Mesenchymal stem cell (in vitro differentiated cells and primary cell): ENCODE measurements at regions not wholly inside any gene's neighbourhood (a gene's known extent, or its start where the extent isn't known, plus 50 kb on each side); places are given as distances from the start of the nearest gene placed in this dataset.
A peak's percentile ranks its signal among the peaks of the same experiment; 100 is the strongest.

ENCODE experiments used
- DNase-seq: peaks from one replicate; pipeline ENCODE4 v3.0.0-alpha.2; 2013
- H2AFZ ChIP-seq: one replicate; pipeline ENCODE4 v1.6.1; 2013; ENCODE audit warnings: low read depth, mild to moderate bottlenecking, control low read depth, inconsistent platforms, low read length, moderate library complexity
- H2AK5ac ChIP-seq: 2 replicates; pipeline ENCODE4 v1.6.1; 2013; ENCODE audit warnings: low read length, moderate library complexity, mild to moderate bottlenecking, inconsistent platforms; ENCODE audit not compliant: severe bottlenecking
- H2BK120ac ChIP-seq: one replicate; pipeline ENCODE4 v1.6.1; 2013; ENCODE audit warnings: low read depth, mild to moderate bottlenecking, inconsistent platforms, low read length, moderate library complexity
- H2BK12ac ChIP-seq, 2 experiments: one replicate each; pipeline ENCODE4 v1.6.1; 2013; ENCODE audit warnings: inconsistent platforms in 2 of 2, low read length in 2 of 2, mild to moderate bottlenecking in 2 of 2, moderate library complexity in 2 of 2, control low read depth in 1 of 2
- H2BK15ac ChIP-seq: one replicate; pipeline ENCODE4 v1.6.1; 2013; ENCODE audit warnings: mild to moderate bottlenecking, low read depth, inconsistent platforms; ENCODE audit not compliant: poor library complexity, severe bottlenecking
- H2BK5ac ChIP-seq: 2 replicates; pipeline ENCODE4 v1.6.1; 2013; ENCODE audit warnings: low read depth, mild to moderate bottlenecking, low read length, control low read depth, inconsistent platforms; ENCODE audit not compliant: poor library complexity, severe bottlenecking
- H3K14ac ChIP-seq, 2 experiments: one replicate each; pipeline ENCODE4 v1.6.1; 2013; ENCODE audit warnings: inconsistent platforms in 2 of 2, low read length in 2 of 2, control low read depth in 1 of 2, mild to moderate bottlenecking in 1 of 2, moderate library complexity in 1 of 2
- H3K18ac ChIP-seq, 2 experiments: one replicate each; pipeline ENCODE4 v1.6.1; 2013; ENCODE audit warnings: inconsistent platforms in 2 of 2, low read length in 2 of 2, control low read depth in 1 of 2, low read depth in 1 of 2, mild to moderate bottlenecking in 1 of 2
- H3K23ac ChIP-seq, 2 experiments: one replicate each; pipeline ENCODE4 v1.6.1; 2013; ENCODE audit warnings: inconsistent platforms in 2 of 2, low read length in 2 of 2, mild to moderate bottlenecking in 2 of 2, moderate library complexity in 2 of 2, control low read depth in 1 of 2
- H3K27ac ChIP-seq: 2 replicates; pipeline ENCODE4 v1.5.1; 2013; ENCODE audit warnings: mild to moderate bottlenecking, moderate library complexity, low read length, control low read depth, inconsistent platforms; ENCODE audit not compliant: poor library complexity, severe bottlenecking
- H3K27me3 ChIP-seq, 2 experiments: 2 replicates each; pipeline versions ENCODE4 v1.6.1 to v1.7.0; 2013; ENCODE audit warnings: low read length in 2 of 2, mild to moderate bottlenecking in 2 of 2, moderate library complexity in 2 of 2, control low read depth in 1 of 2, inconsistent platforms in 1 of 2; ENCODE audit not compliant: control insufficient read depth in 1 of 2, insufficient read depth in 1 of 2
- H3K36me3 ChIP-seq, 2 experiments: 2 replicates each; pipeline versions ENCODE4 v1.6.1 to v1.7.0; 2013; ENCODE audit warnings: low read length in 2 of 2, control low read depth in 1 of 2, inconsistent platforms in 1 of 2, low read depth in 1 of 2, mild to moderate bottlenecking in 1 of 2; ENCODE audit not compliant: insufficient read depth in 2 of 2, control insufficient read depth in 1 of 2
- H3K4ac ChIP-seq, 2 experiments: one replicate each; pipeline ENCODE4 v1.6.1; 2013; ENCODE audit warnings: inconsistent platforms in 2 of 2, low read length in 2 of 2, mild to moderate bottlenecking in 2 of 2, moderate library complexity in 2 of 2, control low read depth in 1 of 2, low read depth in 1 of 2
- H3K4me1 ChIP-seq: 2 replicates; pipeline ENCODE4 v1.6.1; 2013; ENCODE audit warnings: low read depth, low read length, control low read depth; ENCODE audit not compliant: control insufficient read depth, insufficient read depth
- H3K4me2 ChIP-seq: 2 replicates; pipeline ENCODE4 v1.6.1; 2013; ENCODE audit warnings: low read length, mild to moderate bottlenecking, inconsistent platforms; ENCODE audit not compliant: poor library complexity, severe bottlenecking
- H3K4me3 ChIP-seq, 2 experiments: 2 replicates each; pipeline versions ENCODE4 v1.5.1 to v1.7.0; 2013; ENCODE audit warnings: low read length in 2 of 2, mild to moderate bottlenecking in 2 of 2, control low read depth in 1 of 2, low read depth in 1 of 2; ENCODE audit not compliant: insufficient read depth in 1 of 2
- H3K79me1 ChIP-seq: replicated peaks from 2 replicates; pipeline ENCODE4 v1.6.1; 2013; ENCODE audit warnings: mild to moderate bottlenecking, control low read depth, low read length, inconsistent platforms; ENCODE audit not compliant: poor library complexity, severe bottlenecking
- H3K9ac ChIP-seq: 2 replicates; pipeline ENCODE4 v1.7.0; 2013; ENCODE audit warnings: mild to moderate bottlenecking, low read length, moderate library complexity
- H3K9me3 ChIP-seq: 2 replicates; pipeline ENCODE4 v1.7.0; 2013; ENCODE audit warnings: mild to moderate bottlenecking, low read length; ENCODE audit not compliant: control insufficient read depth
- H4K8ac ChIP-seq: one replicate; pipeline ENCODE4 v1.6.1; 2013; ENCODE audit warnings: inconsistent platforms, mild to moderate bottlenecking, low read length, moderate library complexity
- H4K91ac ChIP-seq: one replicate; pipeline ENCODE4 v1.6.1; 2013; ENCODE audit warnings: mild to moderate bottlenecking, low read length, inconsistent platforms
- WGBS: methylation state at CpG from one replicate; pipeline ENCODE4 v1.1.7; 2013; ENCODE audit warnings: mixed read lengths; 5-methylcytosine and 5-hydroxymethylcytosine counted together

GRCh38 chr5:126251024-126251423 lies 172.2 kb upstream of the GRAMD2B start:
- WGBS, result 97% methylated on average over 3 of the region's 3 CpGs
- Histone ChIP-seq H3K9ac (no peak overlapping the region), H3K36me3 (no peaks in the 10 kb centered on the region), H3K23ac (no peak overlapping the region), H3K4me3 (no peak overlapping the region), H3K9me3 (no peaks in the 10 kb centered on the region), H3K4me1 (no peaks in the 10 kb centered on the region), H2BK120ac (no peak overlapping the region), H3K18ac (no peak overlapping the region), H2AFZ (no peak overlapping the region), H3K4ac (no peak overlapping the region), H4K8ac (no peak overlapping the region), H2BK12ac (no peak overlapping the region), H3K27ac (no peak overlapping the region), H2BK5ac (no peak overlapping the region), H2AK5ac (no peak overlapping the region), H3K79me1 (no peaks in the 10 kb centered on the region), H3K14ac (no peak overlapping the region), H3K27me3 (no peaks in the 10 kb centered on the region), H2BK15ac (no peak overlapping the region), H3K4me2 (no peak overlapping the region), H4K91ac (no peak overlapping the region)
- no peak for DNase-seq

DNA sequence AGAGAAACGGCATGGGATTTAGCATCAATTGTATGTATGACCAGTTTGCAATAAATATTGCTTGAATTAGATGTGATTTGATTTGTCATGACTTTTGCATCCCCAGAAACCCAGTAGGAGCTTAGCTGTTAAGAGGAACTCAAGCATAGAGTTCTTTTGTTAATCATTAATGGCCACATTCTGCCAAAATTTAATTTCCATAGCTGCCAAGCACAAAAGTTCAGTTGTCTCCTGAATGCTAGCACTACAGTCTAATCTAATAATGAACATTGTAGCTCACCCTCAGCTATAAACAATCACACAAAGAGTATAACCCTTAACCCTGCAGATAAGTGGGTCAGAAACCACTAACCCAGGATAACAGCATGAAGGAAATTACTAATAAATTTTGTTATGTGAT lies 169.8 kb upstream of the GRAMD2B start:
- no peak for DNase-seq
- Histone ChIP-seq H2BK120ac (no peak overlapping the region), H3K4me1 (no peaks in the 10 kb centered on the region), H2BK12ac (no peak overlapping the region), H3K9ac (no peak overlapping the region), H3K23ac (no peak overlapping the region), H4K8ac (no peak overlapping the region), H3K18ac (no peak overlapping the region), H4K91ac (no peak overlapping the region), H3K36me3 (peaks cover 0 to 3% of the 10 kb centered on the region in 2 experiments), H2BK5ac (no peak overlapping the region), H3K27me3 (no peaks in the 10 kb centered on the region), H3K79me1 (no peaks in the 10 kb centered on the region), H2AFZ (no peak overlapping the region), H3K4me3 (no peak overlapping the region), H3K27ac (peak overlapping the region; percentile 53), H3K4ac (no peak overlapping the region), H3K4me2 (no peak overlapping the region), H3K9me3 (peaks cover 8% of the 10 kb centered on the region), H2BK15ac (no peak overlapping the region), H3K14ac (no peak overlapping the region), H2AK5ac (no peak overlapping the region)
- 88% methylated on average over 1 of the region's 1 CpG for WGBS

DNA sequence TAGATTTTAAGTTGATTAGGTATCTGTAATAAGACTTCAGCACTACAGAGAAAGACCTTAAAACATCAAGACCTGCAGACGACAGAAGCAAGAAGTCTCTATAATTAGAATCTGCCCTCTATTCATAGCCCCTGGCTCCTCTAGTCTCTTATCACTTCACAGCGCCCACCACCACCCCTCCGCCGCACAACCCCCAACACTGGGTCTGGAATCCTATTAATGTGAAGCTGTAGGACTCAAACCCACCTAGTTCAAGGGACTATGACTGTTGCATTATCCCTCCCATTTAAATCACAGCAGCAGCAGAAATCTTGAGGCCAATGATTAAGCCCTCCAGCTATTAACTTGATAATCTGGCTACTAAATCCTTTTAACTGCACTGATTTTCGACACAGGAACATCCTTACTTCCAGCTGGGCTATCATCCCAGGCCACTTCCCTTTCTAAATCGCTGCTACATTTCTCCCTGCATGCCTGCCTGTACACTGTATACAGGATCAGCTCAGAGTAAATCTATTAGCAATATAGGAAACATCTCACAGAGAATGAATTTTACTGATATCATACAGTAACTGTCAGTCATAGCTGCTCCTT lies 159.5 kb upstream of the GRAMD2B start:
- H2AFZ ChIP-seq, result no peak overlapping the region
- peaks cover 11% of the 10 kb centered on the region for H3K9me3 ChIP-seq
- no peak overlapping the region for H2BK12ac ChIP-seq
- H3K14ac ChIP-seq, result no peak overlapping the region
- 84% methylated on average over 6 of the region's 6 CpGs for WGBS
- no peak overlapping the region for H3K9ac ChIP-seq
- H3K79me1 ChIP-seq, result no peaks in the 10 kb centered on the region
- H2BK15ac ChIP-seq, result no peak overlapping the region
- no peak overlapping the region for H2AK5ac ChIP-seq
- H3K4me2 ChIP-seq, result no peak overlapping the region
- no peak overlapping the region for H2BK120ac ChIP-seq
- no peak overlapping the region for H2BK5ac ChIP-seq
- no peaks in the 10 kb centered on the region for H3K27me3 ChIP-seq
- no peak overlapping the region for H3K18ac ChIP-seq
- no peak overlapping the region for H3K27ac ChIP-seq
- H4K91ac ChIP-seq, result no peak overlapping the region
- H3K4me3 ChIP-seq, result no peak overlapping the region
- H3K23ac ChIP-seq, result no peak overlapping the region
- H4K8ac ChIP-seq, result no peak overlapping the region
- H3K4ac ChIP-seq, result no peak overlapping the region
- no peak for DNase-seq
- no peaks in the 10 kb centered on the region for H3K4me1 ChIP-seq
- H3K36me3 ChIP-seq, result no peaks in the 10 kb centered on the region

DNA sequence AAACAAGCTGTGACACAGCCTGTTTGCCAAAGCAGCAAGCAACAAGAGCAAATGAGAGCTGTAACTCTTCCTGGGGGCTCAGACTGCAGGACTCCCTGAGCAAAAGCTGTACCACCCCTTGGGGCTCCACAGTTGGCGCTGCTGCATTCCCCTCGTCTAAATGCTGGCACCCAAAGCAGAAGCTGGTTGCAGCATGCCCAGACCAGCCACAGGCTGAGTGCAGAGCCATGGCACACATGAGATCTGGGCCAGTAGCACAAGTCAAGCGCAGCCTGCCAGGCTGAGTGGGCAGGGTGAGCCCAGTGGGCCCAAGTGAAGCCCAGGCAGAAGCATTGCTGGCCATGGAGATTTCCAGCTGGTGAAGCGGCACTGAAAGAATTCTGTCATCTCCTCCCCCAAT lies 157.3 kb upstream of the GRAMD2B start:
- no peaks in the 10 kb centered on the region for H3K4me1 ChIP-seq
- no peak overlapping the region for H2AFZ ChIP-seq
- H2BK120ac ChIP-seq, result no peak overlapping the region
- no peak overlapping the region for H4K8ac ChIP-seq
- no peak overlapping the region for H3K4ac ChIP-seq
- DNase-seq, result no peak
- H3K79me1 ChIP-seq, result no peaks in the 10 kb centered on the region
- H3K14ac ChIP-seq, result no peak overlapping the region
- H3K36me3 ChIP-seq, result no peaks in the 10 kb centered on the region
- H2AK5ac ChIP-seq, result no peak overlapping the region
- no peak overlapping the region for H2BK5ac ChIP-seq
- WGBS, result 69% methylated on average over 4 of the region's 4 CpGs
- H3K4me2 ChIP-seq, result no peak overlapping the region
- no peaks in the 10 kb centered on the region for H3K27me3 ChIP-seq
- no peak overlapping the region for H2BK15ac ChIP-seq
- H2BK12ac ChIP-seq, result no peak overlapping the region
- no peak overlapping the region for H3K9ac ChIP-seq
- no peak overlapping the region for H3K27ac ChIP-seq
- no peak overlapping the region for H3K23ac ChIP-seq
- no peak overlapping the region for H4K91ac ChIP-seq
- H3K4me3 ChIP-seq, result no peak overlapping the region
- H3K9me3 ChIP-seq, result no peaks in the 10 kb centered on the region
- H3K18ac ChIP-seq, result no peak overlapping the region
